ENCODE measurements at regions not wholly inside any gene's neighbourhood (a gene's known extent, or its start where the extent isn't known, plus 50 kb on each side); places are given as distances from the start of the nearest gene placed in this dataset.
A peak's percentile ranks its signal among the peaks of the same experiment; 100 is the strongest.

GRCh38 chr10:25707976-25708671, 225.9 kb upstream of the MYO3A start:
- H3K36me3 ChIP-seq (ENCODE audit: control insufficient read depth, insufficient read depth, low read length) = no peaks in the 10 kb centered on the region
- no peaks in the 10 kb centered on the region for H3K9me3 Mint-ChIP-seq

GRCh38 chr10:25713894-25714240, 220.2 kb upstream of the MYO3A start:
- Histone ChIP-seq H3K4me1 (ENCODE audit: control insufficient read depth, insufficient read depth, low read length) (no peaks in the 10 kb centered on the region), H3K36me3 (ENCODE audit: control insufficient read depth, insufficient read depth, low read length) (no peaks in the 10 kb centered on the region), H3K9me3 (ENCODE audit: control insufficient read depth, low read length) (peaks cover 20% of the 10 kb centered on the region), H3K9ac (ENCODE audit: extremely low read depth, low read length, poor library complexity, severe bottlenecking) (no peak overlapping the region), H3K4me3 (ENCODE audit: low read length) (peak overlapping the region; percentile 40), H3K27me3 (ENCODE audit: control insufficient read depth, insufficient read depth, low read length, poor library complexity, severe bottlenecking) (no peaks in the 10 kb centered on the region), H3K27ac (ENCODE audit: low read depth, low read length) (no peak overlapping the region)
- Mint-ChIP-seq H3K27me3 (ENCODE audit: insufficient read depth) (no peaks in the 10 kb centered on the region), H3K4me3 (no peak overlapping the region), H3K27ac (no peak overlapping the region), H3K9me3 (peaks cover 26% of the 10 kb centered on the region), H3K4me1 (no peaks in the 10 kb centered on the region), H3K36me3 (ENCODE audit: low read depth) (peaks cover 12% of the 10 kb centered on the region)
- 85% methylated on average over 1 of the region's 3 CpGs; no CpG with 5 or more reads in 1 of the 2 experiments for WGBS, 2 experiments (ENCODE audit: insufficient coverage in 1 of 2, insufficient read length in 1 of 2)
- DNase-seq = no peak
- no peak for TF ChIP-seq CTCF (conservative IDR thresholded peaks at IDR 0.05)

More at GRCh38 chr10:25707976-25708671, 225.9 kb upstream of the MYO3A start:
- Histone ChIP-seq H3K27ac (ENCODE audit: low read depth, low read length) (no peak overlapping the region), H3K9ac (ENCODE audit: extremely low read depth, low read length, poor library complexity, severe bottlenecking) (no peak overlapping the region), H3K4me3 (ENCODE audit: low read length) (no peak overlapping the region), H3K27me3 (ENCODE audit: control insufficient read depth, insufficient read depth, low read length, poor library complexity, severe bottlenecking) (no peaks in the 10 kb centered on the region), H3K9me3 (ENCODE audit: control insufficient read depth, low read length) (no peaks in the 10 kb centered on the region), H3K4me1 (ENCODE audit: control insufficient read depth, insufficient read depth, low read length) (no peaks in the 10 kb centered on the region)
- peaks cover 6% of the 10 kb centered on the region for H3K4me1 Mint-ChIP-seq
- DNase-seq = no peak
- 90 to 93% methylated on average over 8 of the region's 8 CpGs for WGBS, 2 experiments (ENCODE audit: insufficient coverage in 1 of 2, insufficient read length in 1 of 2)
- no peak overlapping the region for H3K4me3 Mint-ChIP-seq
- no peaks in the 10 kb centered on the region for H3K27me3 Mint-ChIP-seq (ENCODE audit: insufficient read depth)
- no peak overlapping the region for H3K27ac Mint-ChIP-seq
- no peak for TF ChIP-seq CTCF (conservative IDR thresholded peaks at IDR 0.05)
- H3K36me3 Mint-ChIP-seq (ENCODE audit: low read depth) = no peaks in the 10 kb centered on the region

- Mint-ChIP-seq H3K36me3 (ENCODE audit: low read depth) (no peaks in the 10 kb centered on the region), H3K27me3 (ENCODE audit: insufficient read depth) (no peaks in the 10 kb centered on the region), H3K9me3 (no peaks in the 10 kb centered on the region), H3K4me3 (no peak overlapping the region), H3K27ac (peak overlapping the region; percentile 80), H3K4me1 (peaks cover 25% of the 10 kb centered on the region)
- WGBS, 2 experiments (ENCODE audit: insufficient coverage in 1 of 2, insufficient read length in 1 of 2) = 92% methylated on average over 1 of the region's 1 CpG; no CpG with 5 or more reads in 1 of the 2 experiments
- H3K9ac ChIP-seq (ENCODE audit: extremely low read depth, low read length, poor library complexity, severe bottlenecking) = no peak overlapping the region
- TF ChIP-seq CTCF (conservative IDR thresholded peaks at IDR 0.05) = no peak
- no peaks in the 10 kb centered on the region for H3K36me3 ChIP-seq (ENCODE audit: control insufficient read depth, insufficient read depth, low read length)
- no peaks in the 10 kb centered on the region for H3K27me3 ChIP-seq (ENCODE audit: control insufficient read depth, insufficient read depth, low read length, poor library complexity, severe bottlenecking)
- H3K9me3 ChIP-seq (ENCODE audit: control insufficient read depth, low read length) = no peaks in the 10 kb centered on the region
- H3K27ac ChIP-seq (ENCODE audit: low read depth, low read length) = no peak overlapping the region
- peaks cover 4% of the 10 kb centered on the region for H3K4me1 ChIP-seq (ENCODE audit: control insufficient read depth, insufficient read depth, low read length)
- no peak overlapping the region for H3K4me3 ChIP-seq (ENCODE audit: low read length)
- DNase-seq = no peak
These were observed 209.8 kb upstream of the MYO3A start for GRCh38 chr10:25724241-25724640.

Measured in endodermal cell (in vitro differentiated cells).